SU-DHL-6 (cell line): ENCODE measurements at regions not wholly inside any gene's neighbourhood (a gene's known extent, or its start where the extent isn't known, plus 50 kb on each side); places are given as distances from the start of the nearest gene placed in this dataset.

ENCODE experiments used
- CTCF ChIP-seq: fragments of 200-600 bp; sonication (generic); IDR thresholded peaks from one replicate; pipeline ENCODE4 v1.5.1; 2017; ENCODE audit warnings: antibody characterized with exemption, mild to moderate bottlenecking, low read length, moderate library complexity; ENCODE audit not compliant: insufficient read depth, poor library complexity, severe bottlenecking
- EZH2phosphoT487 ChIP-seq: fragments of 200-600 bp; sonication (generic), shearing (Covaris generic); conservative IDR thresholded peaks from 2 replicates; pipeline ENCODE4 v1.6.1; 2018; ENCODE audit warnings: mild to moderate bottlenecking, antibody characterized with exemption, low read length, moderate library complexity, mixed read lengths

GRCh38 chr21:43289966-43290365 is 121.2 kb downstream of the CRYAA start:
- TF ChIP-seq EZH2phosphoT487 (no peak), CTCF (no peak)
